VCaP (cell line): ENCODE measurements at regions not wholly inside any gene's neighbourhood (a gene's known extent, or its start where the extent isn't known, plus 50 kb on each side); places are given as distances from the start of the nearest gene placed in this dataset.
A peak's percentile ranks its signal among the peaks of the same experiment; 100 is the strongest.

Experiments used
- H3K27ac ChIP-seq: fragments of 450-650 bp; 2 replicates; pipeline ENCODE4 v1.5.1; 2017
- CTCF ChIP-seq: fragments of 450-650 bp; conservative IDR thresholded peaks from 2 replicates; pipeline ENCODE4 v1.5.1; 2017; ENCODE audit warnings: mild to moderate bottlenecking, moderate library complexity

DNA sequence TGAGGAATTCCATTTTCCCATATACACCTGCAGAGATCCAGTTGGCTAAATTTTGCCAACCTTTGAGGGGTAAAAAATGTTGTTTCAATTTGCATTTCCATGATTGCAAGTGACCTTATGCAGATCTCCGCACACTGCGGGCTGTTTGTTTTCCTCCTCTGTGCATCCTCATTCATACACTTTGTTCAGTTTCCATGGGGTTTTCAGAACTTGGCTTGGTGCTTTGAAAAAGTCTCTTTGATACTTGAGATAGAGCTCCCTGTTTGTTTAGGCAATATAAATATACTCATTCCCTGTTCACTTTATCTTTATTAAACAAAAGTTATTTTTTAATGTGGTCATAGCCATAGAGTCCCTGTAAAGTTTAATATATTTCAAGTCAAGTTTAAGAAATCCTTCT is 353.1 kb downstream of the CMPK2 start:
- peak overlapping the region; percentile 43 for H3K27ac ChIP-seq
- TF ChIP-seq CTCF: no peak

DNA sequence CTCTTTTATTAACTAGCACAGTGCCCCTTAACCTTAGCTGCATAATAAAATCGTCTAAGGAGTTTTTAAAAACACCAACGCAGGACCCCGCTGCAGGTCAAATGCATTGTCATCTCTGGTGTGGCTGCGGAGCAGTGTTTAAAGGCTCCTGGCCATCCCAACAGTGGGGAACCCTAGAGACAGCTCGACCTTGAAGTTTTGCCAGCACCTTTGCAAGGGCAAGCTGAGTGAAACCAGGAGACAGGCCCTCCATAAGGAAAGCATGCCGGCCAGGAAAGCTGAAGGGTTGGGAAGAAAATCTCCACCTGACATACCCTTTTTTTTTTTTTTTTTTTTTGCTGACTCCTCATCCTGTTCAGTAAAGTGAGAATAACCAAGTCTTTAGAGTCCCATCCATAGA is 349.0 kb downstream of the CMPK2 start:
- no peak for TF ChIP-seq CTCF

DNA sequence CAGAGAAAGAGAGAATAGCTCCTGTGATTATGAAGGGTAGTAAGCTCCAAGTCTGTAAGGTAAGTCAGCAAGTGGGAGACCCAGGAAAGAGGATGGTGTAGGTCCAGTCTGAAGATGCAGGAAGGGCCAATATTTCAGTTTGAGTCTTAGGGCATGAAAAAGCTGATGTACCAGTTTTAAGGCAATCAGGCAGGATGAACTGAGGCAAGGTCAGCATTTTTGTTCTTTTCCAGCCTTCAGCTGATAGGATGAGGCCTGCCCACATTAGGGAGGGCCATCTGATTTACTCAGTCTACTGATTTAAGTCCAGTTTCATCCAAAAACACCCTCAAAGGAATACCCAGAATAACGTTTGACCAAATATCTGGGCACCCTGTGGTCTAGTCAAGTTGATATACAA is 347.3 kb downstream of the CMPK2 start:
- TF ChIP-seq CTCF: no peak
- H3K27ac ChIP-seq: no peak overlapping the region

More for the DNA sequence above, 349.0 kb downstream of the CMPK2 start:
- no peak overlapping the region for H3K27ac ChIP-seq

DNA sequence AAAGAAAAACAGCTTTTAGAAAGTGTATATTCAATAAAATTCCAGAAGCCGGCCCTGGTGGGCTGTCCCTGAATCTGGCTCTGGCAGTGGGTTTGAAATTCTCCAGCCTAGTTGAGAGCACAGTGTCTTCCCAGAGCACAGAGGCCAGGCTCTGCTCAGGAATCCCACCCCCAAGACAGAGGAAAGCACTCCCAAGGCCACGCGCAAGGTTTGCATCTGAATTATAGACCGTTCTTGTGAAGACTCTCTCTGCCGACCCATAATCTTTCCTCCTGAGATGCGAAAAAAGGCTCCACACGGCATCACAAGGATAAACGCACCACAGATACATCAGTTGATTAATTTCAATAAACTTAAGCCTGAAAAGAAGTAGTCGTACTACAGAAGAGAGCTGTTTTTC is 342.2 kb downstream of the CMPK2 start:
- TF ChIP-seq CTCF: no peak
- no peak overlapping the region for H3K27ac ChIP-seq

GRCh38 chr2:6524691-6525474 is 340.8 kb downstream of the CMPK2 start:
- no peak for TF ChIP-seq CTCF
- peak overlapping the region; percentile 0; the same call in 1 of the 2 replicates for H3K27ac ChIP-seq

DNA sequence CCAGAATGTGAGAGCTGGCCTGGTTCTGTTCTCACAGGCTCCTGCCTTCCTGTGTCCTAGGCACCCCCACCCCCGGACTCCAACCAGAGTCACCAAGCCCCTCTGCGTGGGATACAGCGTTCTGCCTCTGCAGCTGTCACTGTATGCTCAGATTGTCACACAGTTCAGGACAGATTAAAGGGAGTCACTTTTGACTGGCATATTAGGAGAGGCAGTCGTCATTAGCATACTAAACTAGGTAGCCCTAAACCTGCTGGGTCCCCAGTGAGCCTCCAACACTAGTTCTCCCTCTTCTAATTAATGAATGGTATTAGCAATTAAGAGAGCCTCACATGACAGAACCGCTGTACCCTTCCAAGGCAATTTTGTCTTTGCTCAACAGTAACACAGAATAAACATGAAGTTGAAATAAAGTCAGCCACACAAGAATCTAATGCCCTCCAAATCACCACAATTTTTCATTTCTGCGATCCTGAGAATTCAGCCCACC is 340.2 kb downstream of the CMPK2 start:
- no peak for TF ChIP-seq CTCF
- no peak overlapping the region; the same call in 1 of the 2 replicates for H3K27ac ChIP-seq

DNA sequence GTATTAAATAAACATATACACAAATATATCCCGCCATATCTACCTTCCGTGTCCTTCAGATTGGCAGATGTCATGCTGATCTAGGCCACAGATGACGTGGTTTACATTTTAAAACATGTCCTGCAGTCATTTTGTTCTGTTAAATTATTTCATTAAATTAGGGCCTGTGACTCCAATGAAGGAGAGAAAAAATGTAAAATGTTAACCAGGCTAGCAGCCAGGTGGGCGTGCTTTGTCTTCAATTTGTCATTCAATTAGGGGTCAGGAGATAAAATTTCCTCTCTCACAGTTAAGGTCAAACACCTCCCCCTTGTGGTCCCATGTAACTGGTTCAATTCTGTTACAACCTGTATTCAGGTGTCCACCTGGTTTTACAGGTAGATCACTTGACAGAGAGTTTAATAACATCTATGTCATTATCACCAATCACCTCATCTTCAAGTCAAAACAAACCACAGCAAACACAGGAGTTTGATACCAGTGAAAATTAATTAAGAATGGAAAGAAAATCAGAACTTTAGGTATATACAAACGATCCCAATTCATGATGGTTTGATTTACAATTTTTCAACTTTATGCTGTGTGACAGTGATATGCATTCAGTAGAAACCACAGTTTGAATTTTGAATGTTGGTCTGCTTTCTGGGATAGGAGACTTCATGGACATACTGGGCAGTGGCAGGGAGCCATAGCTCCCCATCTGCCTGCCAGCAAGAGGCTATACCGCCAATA is 339.4 kb downstream of the CMPK2 start:
- H3K27ac ChIP-seq: no peak overlapping the region; the same call in 1 of the 2 replicates
- peak; percentile 80 for TF ChIP-seq CTCF
